ENCODE measurements at regions not wholly inside any gene's neighbourhood (a gene's known extent, or its start where the extent isn't known, plus 50 kb on each side); places are given as distances from the start of the nearest gene placed in this dataset.
"Not testable (repeated sequence)": the region's sequence is repeated elsewhere in the genome, so short reads cannot be mapped to it uniquely, and the experiment has no call there.

GRCh38 chr20:53792946-53793536, 199.4 kb upstream of the ZNF217 start:
- no peak for DNase-seq

GRCh38 chr20:53789989-53790675, 196.5 kb upstream of the ZNF217 start:
- no peak for DNase-seq

GRCh38 chr20:53788253-53789022, 194.8 kb upstream of the ZNF217 start:
- DNase-seq = no peak

- DNase-seq = not testable (repeated sequence)
Measured at GRCh38 chr20:53787491-53787931, 193.9 kb upstream of the ZNF217 start.

GRCh38 chr20:53786445-53787267, 193.0 kb upstream of the ZNF217 start:
- DNase-seq = peak; percentile 19

GRCh38 chr20:53786071-53786444, 192.4 kb upstream of the ZNF217 start:
- DNase-seq = peak; percentile 85

GRCh38 chr20:53785320-53785719, 191.7 kb upstream of the ZNF217 start:
- no peak for DNase-seq

- DNase-seq = no peak
Measured at GRCh38 chr20:53783768-53784167, 190.1 kb upstream of the ZNF217 start.

- no peak for DNase-seq
Measured at GRCh38 chr20:53782612-53783246, 189.1 kb upstream of the ZNF217 start.

- no peak for DNase-seq
Measured at GRCh38 chr20:53779822-53780221, 186.2 kb upstream of the ZNF217 start.

- no peak for DNase-seq
Measured at GRCh38 chr20:53778736-53779135, 185.1 kb upstream of the ZNF217 start.

GRCh38 chr20:53778041-53778516, 184.4 kb upstream of the ZNF217 start:
- DNase-seq = no peak

GRCh38 chr20:53777402-53777801, 183.8 kb upstream of the ZNF217 start:
- not testable (repeated sequence) for DNase-seq

GRCh38 chr20:53776858-53777257, 183.2 kb upstream of the ZNF217 start:
- DNase-seq = no peak

- DNase-seq = no peak
Measured at GRCh38 chr20:53774461-53775203, 181.0 kb upstream of the ZNF217 start.

GRCh38 chr20:53773792-53774401, 180.3 kb upstream of the ZNF217 start:
- no peak for DNase-seq

- not testable (repeated sequence) for DNase-seq
Measured at GRCh38 chr20:53773066-53773791, 179.6 kb upstream of the ZNF217 start.

- DNase-seq = no peak
Measured at GRCh38 chr20:53769041-53769440, 175.4 kb upstream of the ZNF217 start.

- DNase-seq = no peak
Measured at GRCh38 chr20:53768329-53768728, 174.7 kb upstream of the ZNF217 start.

GRCh38 chr20:53767206-53767930, 173.7 kb upstream of the ZNF217 start:
- no peak for DNase-seq

Data from NCI-H510A treated with DMSO at 0.1 percent for 48 hours (cell line).